OCI-LY7 (cell line): ENCODE measurements at regions not wholly inside any gene's neighbourhood (a gene's known extent, or its start where the extent isn't known, plus 50 kb on each side); places are given as distances from the start of the nearest gene placed in this dataset.
"Not testable (repeated sequence)": the region's sequence is repeated elsewhere in the genome, so short reads cannot be mapped to it uniquely, and the experiment has no call there.

ENCODE experiments used
- BruUV-seq: library from RNA; stranded (reverse); fragments of 400-500 nt; replicated peaks from 2 replicates; lab custom pipeline; 2021; lab: Mats Ljungman, UMichigan
- CTCF ChIA-PET: fragments of 300-600 bp; sonication (Branson Sonifier 250); formaldehyde crosslinking; loops from one replicate; lab custom pipeline; 2022; ENCODE audit warnings: antibody characterized with exemption; ENCODE audit not compliant: unreplicated experiment; lab: Charles Lee
- POLR2A ChIA-PET: fragments of 300-600 bp; sonication (Branson Sonifier 250); formaldehyde crosslinking; loops from one replicate; lab custom pipeline; 2022; ENCODE audit warnings: antibody characterized with exemption; lab: Charles Lee
- DNase-seq: peaks from one replicate; pipeline ENCODE4 v3.0.0-alpha.2; 2015; ENCODE audit warnings: low spot score
- H2AFZ ChIP-seq: fragments of 200-600 bp; sonication (generic), shearing (Covaris generic); 2 replicates; pipeline ENCODE4 v1.6.1; 2014; ENCODE audit warnings: mild to moderate bottlenecking, antibody characterized with exemption, low read length, moderate library complexity
- H3K27ac ChIP-seq: fragments of 200-600 bp; sonication (generic); 2 replicates; pipeline ENCODE4 v1.5.1; 2014; ENCODE audit warnings: mixed run types, low read depth, mild to moderate bottlenecking, moderate library complexity, low read length, inconsistent platforms; ENCODE audit not compliant: poor library complexity, severe bottlenecking
- H3K36me3 ChIP-seq: fragments of 200-600 bp; sonication (generic); 2 replicates; pipeline ENCODE4 v1.6.1; 2014; ENCODE audit warnings: mild to moderate bottlenecking, antibody characterized with exemption, low read length, moderate library complexity, mixed read lengths; ENCODE audit not compliant: insufficient read depth
- H3K4me1 ChIP-seq: fragments of 200-600 bp; sonication (generic); 2 replicates; pipeline ENCODE4 v1.5.1; 2014; ENCODE audit warnings: mild to moderate bottlenecking, low read length; ENCODE audit not compliant: insufficient read depth, poor library complexity, severe bottlenecking
- H3K4me2 ChIP-seq: fragments of 200-600 bp; sonication (generic); 2 replicates; pipeline ENCODE4 v1.6.1; 2014; ENCODE audit warnings: mild to moderate bottlenecking, low read length
- H3K4me3 ChIP-seq: fragments of 200-600 bp; sonication (generic); 2 replicates; pipeline ENCODE4 v1.5.1; 2014; ENCODE audit warnings: mild to moderate bottlenecking, low read depth, low read length; ENCODE audit not compliant: poor library complexity, severe bottlenecking
- H3K79me2 ChIP-seq: fragments of 200-600 bp; sonication (generic); 2 replicates; pipeline ENCODE4 v1.6.1; 2016; ENCODE audit warnings: low read depth, mild to moderate bottlenecking, low read length, moderate library complexity, mixed read lengths; ENCODE audit not compliant: insufficient read depth
- H3K9me2 ChIP-seq: fragments of 200-600 bp; sonication (generic); 2 replicates; pipeline ENCODE4 v1.6.1; 2016; ENCODE audit warnings: mild to moderate bottlenecking, low read length, mixed read lengths; ENCODE audit not compliant: insufficient read depth
- H3K9me3 ChIP-seq: fragments of 200-600 bp; sonication (generic); 2 replicates; pipeline ENCODE4 v1.6.1; 2014; ENCODE audit warnings: mild to moderate bottlenecking, mixed run types, low read length, mixed read lengths
- H4K20me1 ChIP-seq: fragments of 200-600 bp; sonication (generic); 2 replicates; pipeline ENCODE4 v1.6.1; 2014; ENCODE audit warnings: mild to moderate bottlenecking, antibody characterized with exemption, low read length, moderate library complexity, mixed read lengths; ENCODE audit not compliant: insufficient read depth
- CTCF ChIP-seq: fragments of 200-600 bp; sonication (generic); conservative IDR thresholded peaks from 2 replicates; pipeline ENCODE4 v1.5.1; 2014; ENCODE audit warnings: mild to moderate bottlenecking, antibody characterized with exemption, low read length, moderate library complexity, mixed read lengths
- EZH2phosphoT487 ChIP-seq: fragments of 200-600 bp; sonication (generic); IDR thresholded peaks from 2 replicates; pipeline ENCODE4 v1.6.1; 2018; ENCODE audit warnings: low read depth, borderline replicate concordance, mild to moderate bottlenecking, mixed run types, antibody characterized with exemption, low read length, moderate library complexity, mixed read lengths
- intact Hi-C: fragments of 100-400 bp; cut with micrococcal nuclease; formaldehyde crosslinking; loops from one replicate; pipeline ENCODE4 v1.10.0; 2022; ENCODE audit not compliant: unreplicated experiment

DNA sequence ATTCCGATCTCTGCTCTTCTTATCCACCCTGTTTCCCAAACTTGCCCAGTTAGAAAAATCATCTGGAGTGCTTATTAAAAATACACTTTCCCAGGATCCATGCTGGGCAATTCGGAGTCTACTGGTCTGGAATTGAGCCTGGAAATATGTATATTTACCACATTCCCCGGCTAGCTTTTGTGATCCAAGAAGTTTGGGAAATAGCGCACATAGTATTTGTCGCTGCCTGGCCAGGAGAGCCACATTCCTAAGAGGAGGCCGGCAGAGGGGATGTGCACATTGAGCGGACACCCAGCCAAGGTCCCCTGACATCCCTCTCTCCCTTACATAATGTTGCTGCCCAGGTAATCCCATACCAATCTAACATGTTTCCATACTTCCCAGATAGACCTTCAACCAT is 62.1 kb upstream of the TMEM97 start:
- no peaks in the 10 kb centered on the region for H3K79me2 ChIP-seq
- no peaks in the 10 kb centered on the region for H3K9me2 ChIP-seq
- H3K4me1 ChIP-seq, result no peaks in the 10 kb centered on the region
- no peak for DNase-seq
- no peak overlapping the region for H3K27ac ChIP-seq
- intact Hi-C loops, result loop anchor here (10.0 kb wide), 4 partner anchors 62 to 292 kb away; partner anchors contain the start of gene NLK
- ChIA-PET POLR2A (no interaction called here), CTCF (no interaction called here)
- H3K9me3 ChIP-seq, result 0 out of 2 replicates have a peak, but pooled peaks cover 2% of the 10 kb centered on the region
- no peak overlapping the region for H3K4me3 ChIP-seq
- BruUV-seq, result no TSS peak
- TF ChIP-seq CTCF (no peak), EZH2phosphoT487 (no peak)
- H3K36me3 ChIP-seq, result no peaks in the 10 kb centered on the region
- H4K20me1 ChIP-seq, result no peaks in the 10 kb centered on the region
- H2AFZ ChIP-seq, result no peak overlapping the region
- no peak overlapping the region for H3K4me2 ChIP-seq

DNA sequence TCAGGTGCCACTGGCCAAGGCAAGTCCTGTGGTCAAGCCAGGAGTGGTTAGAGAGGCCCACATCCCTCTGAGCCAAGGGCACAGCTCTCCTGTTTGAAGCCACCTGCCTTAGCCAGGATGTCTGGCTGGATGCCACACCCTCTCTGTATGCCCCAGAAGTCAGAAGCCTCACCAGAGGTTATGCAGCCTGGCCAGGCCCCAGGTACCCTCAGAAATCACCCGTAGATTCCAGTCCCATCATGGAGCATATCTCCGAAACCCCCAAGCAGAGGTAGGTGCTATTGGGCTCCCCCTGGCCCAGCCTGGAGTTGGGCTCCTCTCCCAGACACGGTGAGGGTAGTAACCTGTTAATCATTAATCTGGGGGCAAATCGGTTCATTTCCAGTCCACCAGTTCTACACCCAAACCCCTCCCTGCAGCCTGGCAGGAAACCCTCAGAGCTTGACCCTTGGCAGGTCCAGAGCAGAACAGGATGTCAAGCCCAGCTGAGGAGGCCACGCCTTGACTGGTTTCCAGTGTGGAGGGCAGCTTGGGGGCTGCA is 60.6 kb upstream of the TMEM97 start:
- DNase-seq, result no peak
- Histone ChIP-seq H3K36me3 (no peaks in the 10 kb centered on the region), H3K4me3 (no peak overlapping the region), H3K9me3 (0 out of 2 replicates have a peak, but pooled peaks cover 3% of the 10 kb centered on the region), H3K4me2 (no peak overlapping the region), H3K27ac (no peak overlapping the region), H3K9me2 (no peaks in the 10 kb centered on the region), H3K4me1 (no peaks in the 10 kb centered on the region), H2AFZ (no peak overlapping the region), H3K79me2 (no peaks in the 10 kb centered on the region), H4K20me1 (no peaks in the 10 kb centered on the region)
- BruUV-seq, result no TSS peak
- intact Hi-C loops, result loop anchor here (10.0 kb wide), 4 partner anchors 64 to 294 kb away; partner anchors contain the start of gene NLK
- ChIA-PET POLR2A (no interaction called here), CTCF (interaction anchor here (0.6 to 1.1 kb wide), 2 partner anchors 11 to 147 kb away, joined by 3 read pairs; no protein-coding TSS in a partner anchor)
- TF ChIP-seq EZH2phosphoT487 (no peak), CTCF (no peak)

DNA sequence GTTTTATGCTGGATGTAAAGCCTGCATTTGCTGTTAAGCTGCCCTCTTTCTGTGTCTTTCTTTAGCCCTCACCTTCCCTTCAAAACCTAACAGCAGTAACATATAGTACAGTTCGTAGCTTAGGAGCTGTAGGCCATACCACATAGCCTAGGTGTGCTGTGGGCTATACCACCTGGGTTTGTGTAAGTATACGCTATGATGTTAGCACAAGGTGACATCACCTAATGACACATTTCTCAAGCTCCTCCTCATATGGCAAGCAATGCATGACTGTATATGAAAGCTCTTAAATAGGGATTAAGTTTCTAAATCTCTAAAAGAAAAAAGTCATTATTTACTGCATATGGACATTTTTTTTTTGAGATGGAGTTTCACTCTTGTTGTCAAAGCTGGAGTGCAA is 57.8 kb upstream of the TMEM97 start:
- BruUV-seq, result no TSS peak
- Histone ChIP-seq H3K27ac (no peak overlapping the region), H3K4me2 (no peak overlapping the region), H3K4me1 (no peaks in the 10 kb centered on the region), H2AFZ (no peak overlapping the region), H3K79me2 (no peaks in the 10 kb centered on the region), H4K20me1 (no peaks in the 10 kb centered on the region), H3K9me3 (0 out of 2 replicates have a peak, but pooled peaks cover 3% of the 10 kb centered on the region), H3K36me3 (no peaks in the 10 kb centered on the region), H3K9me2 (no peaks in the 10 kb centered on the region), H3K4me3 (no peak overlapping the region)
- ChIA-PET POLR2A (interaction anchor here (0.6 kb wide), 1 partner anchor 37 kb away, joined by 3 read pairs; no protein-coding TSS in a partner anchor), CTCF (interaction anchor here (1.1 kb wide), 1 partner anchor 9 kb away, joined by 4 read pairs; no protein-coding TSS in a partner anchor)
- TF ChIP-seq CTCF, result no peak
- TF ChIP-seq EZH2phosphoT487, result no peak
- DNase-seq, result no peak
- intact Hi-C loops, result no loop called here

GRCh38 chr17:28262123-28262745 is 56.8 kb upstream of the TMEM97 start:
- CTCF ChIA-PET, H3K9me2 ChIP-seq: not testable (repeated sequence)
- DNase-seq, result peak; percentile 26

More at GRCh38 chr17:28262123-28262745, 56.8 kb upstream of the TMEM97 start:
- POLR2A ChIA-PET, H3K4me3 ChIP-seq, H3K36me3 ChIP-seq, H3K27ac ChIP-seq, H3K9me3 ChIP-seq, BruUV-seq, H2AFZ ChIP-seq, H3K4me2 ChIP-seq, H3K79me2 ChIP-seq, H3K4me1 ChIP-seq, H4K20me1 ChIP-seq, intact Hi-C loops: not testable (repeated sequence)
